ENCODE measurements at regions not wholly inside any gene's neighbourhood (a gene's known extent, or its start where the extent isn't known, plus 50 kb on each side); places are given as distances from the start of the nearest gene placed in this dataset.

DNA sequence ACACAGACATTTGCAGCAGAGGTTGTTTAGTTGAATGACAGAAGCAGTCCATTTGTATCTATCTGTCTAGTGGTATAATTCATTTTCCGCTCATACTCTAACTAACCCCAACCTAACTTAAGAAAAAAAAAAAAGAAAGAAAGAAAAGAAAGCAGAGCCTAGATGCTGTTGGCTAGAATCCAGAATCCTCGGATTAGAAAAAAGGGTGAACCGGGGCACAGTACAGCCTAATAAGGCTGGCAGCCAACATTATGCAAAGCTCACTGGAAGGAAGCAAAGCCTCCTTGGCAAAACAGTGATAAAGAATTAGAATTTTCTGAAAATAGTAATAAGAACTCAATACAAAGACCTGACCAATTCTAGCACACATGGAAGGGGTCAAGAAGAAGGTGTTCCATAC, 640.8 kb downstream of the TUSC7 start:
- TF ChIP-seq, protein P1, sequence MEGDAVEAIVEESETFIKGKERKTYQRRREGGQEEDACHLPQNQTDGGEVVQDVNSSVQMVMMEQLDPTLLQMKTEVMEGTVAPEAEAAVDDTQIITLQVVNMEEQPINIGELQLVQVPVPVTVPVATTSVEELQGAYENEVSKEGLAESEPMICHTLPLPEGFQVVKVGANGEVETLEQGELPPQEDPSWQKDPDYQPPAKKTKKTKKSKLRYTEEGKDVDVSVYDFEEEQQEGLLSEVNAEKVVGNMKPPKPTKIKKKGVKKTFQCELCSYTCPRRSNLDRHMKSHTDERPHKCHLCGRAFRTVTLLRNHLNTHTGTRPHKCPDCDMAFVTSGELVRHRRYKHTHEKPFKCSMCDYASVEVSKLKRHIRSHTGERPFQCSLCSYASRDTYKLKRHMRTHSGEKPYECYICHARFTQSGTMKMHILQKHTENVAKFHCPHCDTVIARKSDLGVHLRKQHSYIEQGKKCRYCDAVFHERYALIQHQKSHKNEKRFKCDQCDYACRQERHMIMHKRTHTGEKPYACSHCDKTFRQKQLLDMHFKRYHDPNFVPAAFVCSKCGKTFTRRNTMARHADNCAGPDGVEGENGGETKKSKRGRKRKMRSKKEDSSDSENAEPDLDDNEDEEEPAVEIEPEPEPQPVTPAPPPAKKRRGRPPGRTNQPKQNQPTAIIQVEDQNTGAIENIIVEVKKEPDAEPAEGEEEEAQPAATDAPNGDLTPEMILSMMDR (IDR thresholded peaks at IDR 0.05): no peak
- no peak for TF ChIP-seq POLR2A (IDR thresholded peaks at IDR 0.05)
- no peak for TF ChIP-seq POLR2AphosphoS5 (IDR thresholded peaks at IDR 0.05)
